Esophagus muscularis mucosa (tissue), 4 donors: ENCODE measurements at regions not wholly inside any gene's neighbourhood (a gene's known extent, or its start where the extent isn't known, plus 50 kb on each side); places are given as distances from the start of the nearest gene placed in this dataset.

Source experiments
- DNase-seq: peaks from one replicate; pipeline ENCODE4 v3.0.0-alpha.2; 2017; ENCODE audit errors: extremely low spot score
- H3K27ac ChIP-seq, 4 donors: fragments of 200-600 bp; sonication (generic); replicated peaks in 1 of 4; 1 replicate in 3 of 4; 2 replicates in 1 of 4; pipeline ENCODE4 v1.5.1; 2016 to 2019; ENCODE audit warnings: mild to moderate bottlenecking in 1 of 4
- H3K27me3 ChIP-seq, 4 donors: fragments of 200-600 bp; sonication (generic); one replicate each; pipeline versions ENCODE4 v1.5.1 to v1.6.0; 2016 to 2019
- H3K36me3 ChIP-seq, 4 donors: fragments of 200-600 bp; sonication (generic); one replicate each; pipeline ENCODE4 v1.5.1; 2016 to 2019
- H3K4me1 ChIP-seq, 4 donors: fragments of 200-600 bp; sonication (generic); one replicate each; pipeline ENCODE4 v1.5.1; 2016 to 2019
- H3K4me3 ChIP-seq, 4 donors: fragments of 200-600 bp; sonication (generic); 1 replicate in 2 of 4; 2 replicates in 2 of 4; pipeline ENCODE4 v1.5.1; 2016 to 2019; ENCODE audit warnings: mild to moderate bottlenecking in 4 of 4, moderate library complexity in 1 of 4
- H3K9me3 ChIP-seq, 4 donors: fragments of 200-600 bp; sonication (generic); 1 replicate in 3 of 4; 2 replicates in 1 of 4; pipeline ENCODE4 v1.5.1; 2016 to 2019
- EP300 ChIP-seq: sonication (generic); formaldehyde crosslinking; IDR thresholded peaks from one replicate; pipeline ENCODE4 v1.6.1; 2017; ENCODE audit warnings: antibody characterized with exemption
- POLR2A ChIP-seq: fragments of 450-650 bp; IDR thresholded peaks from one replicate; pipeline ENCODE4 v1.6.1; 2017; ENCODE audit warnings: antibody characterized with exemption, moderate library complexity, mild to moderate bottlenecking, low read depth
- POLR2AphosphoS5 ChIP-seq, 2 donors: sonication (generic); formaldehyde crosslinking; IDR thresholded peaks; one replicate each; pipeline ENCODE4 v1.6.1; 2017; ENCODE audit warnings: antibody characterized with exemption in 2 of 2
- WGBS: methylation state at CpG from one replicate; pipeline ENCODE4 v1.1.5; 2018; 5-methylcytosine and 5-hydroxymethylcytosine counted together
- intact Hi-C: fragments of 100-400 bp; cut with DNase I; formaldehyde crosslinking; loops from one replicate; pipeline ENCODE4 v1.15.1; 2023
- TF ChIP-seq, protein P1 (sequence below), 3 experiments: fragments of 200-600 bp in 2 of 3; fragments of 450-650 bp in 1 of 3; sonication (generic) in 2 of 3; IDR thresholded peaks; one replicate each; pipeline ENCODE4 v1.5.1; 2017 to 2019; ENCODE audit warnings: antibody characterized with exemption in 3 of 3, mild to moderate bottlenecking in 2 of 3, moderate library complexity in 1 of 3

DNA sequence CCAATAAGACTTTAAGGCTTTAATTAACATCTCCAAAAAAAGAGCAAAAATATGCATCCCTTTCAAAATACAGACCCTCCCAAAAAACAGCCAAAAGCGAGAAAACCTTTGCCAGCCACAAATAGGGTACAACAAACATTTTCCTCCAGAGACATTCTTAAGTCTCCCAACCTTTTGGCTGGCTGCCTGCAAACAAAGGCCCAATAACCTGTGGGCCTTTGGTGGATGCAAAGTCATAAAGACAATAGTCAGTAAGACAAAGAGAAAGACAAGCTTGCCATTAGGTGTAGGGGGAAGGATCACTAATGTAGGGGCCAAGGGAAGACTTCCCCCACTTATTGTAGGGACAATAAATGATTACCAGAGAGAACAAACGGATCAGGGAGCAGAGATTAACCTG, 215.5 kb upstream of the ZFP42 start:
- no peak for DNase-seq
- peaks cover 0 to 9% (median 4%) of the 10 kb centered on the region in 4 donors for H3K9me3 ChIP-seq
- 85% methylated on average over 2 of the region's 2 CpGs for WGBS
- TF ChIP-seq POLR2A (no peak), EP300 (no peak), POLR2AphosphoS5 (IDR thresholded peaks at IDR 0.05) (no peak)
- TF ChIP-seq, protein P1, sequence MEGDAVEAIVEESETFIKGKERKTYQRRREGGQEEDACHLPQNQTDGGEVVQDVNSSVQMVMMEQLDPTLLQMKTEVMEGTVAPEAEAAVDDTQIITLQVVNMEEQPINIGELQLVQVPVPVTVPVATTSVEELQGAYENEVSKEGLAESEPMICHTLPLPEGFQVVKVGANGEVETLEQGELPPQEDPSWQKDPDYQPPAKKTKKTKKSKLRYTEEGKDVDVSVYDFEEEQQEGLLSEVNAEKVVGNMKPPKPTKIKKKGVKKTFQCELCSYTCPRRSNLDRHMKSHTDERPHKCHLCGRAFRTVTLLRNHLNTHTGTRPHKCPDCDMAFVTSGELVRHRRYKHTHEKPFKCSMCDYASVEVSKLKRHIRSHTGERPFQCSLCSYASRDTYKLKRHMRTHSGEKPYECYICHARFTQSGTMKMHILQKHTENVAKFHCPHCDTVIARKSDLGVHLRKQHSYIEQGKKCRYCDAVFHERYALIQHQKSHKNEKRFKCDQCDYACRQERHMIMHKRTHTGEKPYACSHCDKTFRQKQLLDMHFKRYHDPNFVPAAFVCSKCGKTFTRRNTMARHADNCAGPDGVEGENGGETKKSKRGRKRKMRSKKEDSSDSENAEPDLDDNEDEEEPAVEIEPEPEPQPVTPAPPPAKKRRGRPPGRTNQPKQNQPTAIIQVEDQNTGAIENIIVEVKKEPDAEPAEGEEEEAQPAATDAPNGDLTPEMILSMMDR (IDR thresholded peaks at IDR 0.05): no peak
- no peaks in the 10 kb centered on the region for H3K27me3 ChIP-seq
- H3K4me1 ChIP-seq: no peaks in the 10 kb centered on the region
- H3K36me3 ChIP-seq: no peaks in the 10 kb centered on the region
- H3K27ac ChIP-seq: no peak overlapping the region
- no peak overlapping the region for H3K4me3 ChIP-seq
- intact Hi-C loops: no loop called here

DNA sequence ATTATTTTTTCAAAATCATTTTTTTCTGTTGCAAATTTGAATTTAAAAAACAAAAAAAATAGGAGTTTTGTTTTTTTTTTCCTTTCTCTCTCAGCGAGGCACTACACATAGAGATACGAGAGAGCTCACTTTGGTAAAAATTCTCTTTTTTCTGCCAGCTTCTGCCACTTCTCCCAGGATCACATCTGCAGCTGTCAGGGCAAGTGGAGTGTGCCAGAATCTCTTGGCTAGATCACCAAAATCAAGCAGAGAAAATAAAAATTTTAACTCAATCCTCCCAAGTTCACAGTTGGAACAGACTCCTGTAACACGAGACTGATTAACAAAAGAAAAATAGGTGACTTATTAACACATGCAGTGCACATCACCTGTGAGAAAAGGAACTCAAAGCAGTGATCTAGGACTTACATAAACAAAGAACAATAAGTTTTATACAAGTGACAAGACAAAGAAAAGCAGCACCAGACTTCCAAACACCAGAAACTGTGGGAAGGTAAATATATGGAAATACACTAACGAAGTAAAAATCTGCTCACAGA, 213.2 kb upstream of the ZFP42 start:
- Histone ChIP-seq H3K27ac (no peak overlapping the region), H3K4me1 (no peaks in the 10 kb centered on the region), H3K4me3 (no peak overlapping the region), H3K9me3 (peaks cover 0 to 9% (median 4%) of the 10 kb centered on the region in 4 donors), H3K36me3 (no peaks in the 10 kb centered on the region), H3K27me3 (no peaks in the 10 kb centered on the region)
- TF ChIP-seq POLR2A (no peak), EP300 (no peak), POLR2AphosphoS5 (IDR thresholded peaks at IDR 0.05) (no peak)
- TF ChIP-seq, protein P1 (IDR thresholded peaks at IDR 0.05): no peak
- DNase-seq: no peak
- whole genome bisulfite sequencing: 39% methylated on average over 4 of the region's 4 CpGs
- intact Hi-C loops: no loop called here

DNA sequence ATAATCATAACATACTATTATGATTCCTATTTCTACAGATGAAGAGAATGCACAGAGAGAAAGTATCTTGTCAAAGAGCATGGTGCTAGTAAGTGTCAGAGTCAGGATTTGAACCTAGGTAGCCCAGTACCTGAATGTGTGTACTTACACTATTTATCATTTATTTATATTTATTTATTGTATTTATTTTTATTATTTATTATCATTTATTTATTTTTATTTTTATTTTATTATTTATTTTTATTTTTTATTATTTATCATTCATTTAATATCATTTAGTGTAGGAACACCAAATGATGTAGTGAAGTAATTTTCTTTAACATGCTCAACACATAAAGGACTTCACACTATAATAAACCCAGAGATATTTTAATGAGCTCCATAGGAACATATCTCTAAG, 209.4 kb upstream of the ZFP42 start:
- DNase-seq: no peak
- TF ChIP-seq, protein P1 (IDR thresholded peaks at IDR 0.05): no peak
- TF ChIP-seq POLR2AphosphoS5 (IDR thresholded peaks at IDR 0.05) (no peak), EP300 (no peak), POLR2A (no peak)
- H3K4me3 ChIP-seq: no peak overlapping the region

DNA sequence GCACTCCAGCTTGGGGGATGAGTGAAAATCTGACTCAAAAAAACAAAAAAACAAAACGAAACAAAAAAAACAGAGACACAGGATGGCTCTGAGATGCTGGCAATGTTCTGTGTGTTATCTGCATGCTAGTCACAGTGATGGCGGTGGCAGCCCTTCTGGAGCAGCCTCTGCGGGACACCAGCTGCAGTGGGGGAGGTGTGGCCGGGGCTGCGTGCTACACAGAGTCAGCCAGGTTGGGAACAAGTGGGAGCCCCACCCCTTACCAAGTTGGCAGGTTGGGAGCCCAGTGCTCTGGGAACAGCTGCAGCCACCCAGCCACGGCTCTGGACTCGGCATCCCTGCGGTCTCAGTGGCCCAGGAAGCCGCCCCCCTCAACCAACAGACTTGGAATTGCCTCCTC, 206.5 kb upstream of the ZFP42 start:
- no peaks in the 10 kb centered on the region for H3K27me3 ChIP-seq
- intact Hi-C loops: no loop called here
- DNase-seq: no peak
- H3K36me3 ChIP-seq: no peaks in the 10 kb centered on the region
- H3K27ac ChIP-seq: no peak overlapping the region
- TF ChIP-seq, protein P1 (IDR thresholded peaks at IDR 0.05): no peak
- TF ChIP-seq EP300: no peak
- TF ChIP-seq POLR2AphosphoS5 (IDR thresholded peaks at IDR 0.05): no peak
- TF ChIP-seq POLR2A: no peak
- no peak overlapping the region for H3K4me3 ChIP-seq
- H3K4me1 ChIP-seq: no peaks in the 10 kb centered on the region
- 88% methylated on average over 9 of the region's 9 CpGs for WGBS
- H3K9me3 ChIP-seq: peaks cover 0 to 9% (median 3%) of the 10 kb centered on the region in 4 donors

More for the DNA sequence above, 209.4 kb upstream of the ZFP42 start:
- H3K27ac ChIP-seq: no peak overlapping the region
- no peaks in the 10 kb centered on the region for H3K27me3 ChIP-seq
- no peaks in the 10 kb centered on the region for H3K36me3 ChIP-seq
- intact Hi-C loops: no loop called here
- H3K9me3 ChIP-seq: peaks cover 0 to 9% (median 4%) of the 10 kb centered on the region in 4 donors
- no peaks in the 10 kb centered on the region for H3K4me1 ChIP-seq

DNA sequence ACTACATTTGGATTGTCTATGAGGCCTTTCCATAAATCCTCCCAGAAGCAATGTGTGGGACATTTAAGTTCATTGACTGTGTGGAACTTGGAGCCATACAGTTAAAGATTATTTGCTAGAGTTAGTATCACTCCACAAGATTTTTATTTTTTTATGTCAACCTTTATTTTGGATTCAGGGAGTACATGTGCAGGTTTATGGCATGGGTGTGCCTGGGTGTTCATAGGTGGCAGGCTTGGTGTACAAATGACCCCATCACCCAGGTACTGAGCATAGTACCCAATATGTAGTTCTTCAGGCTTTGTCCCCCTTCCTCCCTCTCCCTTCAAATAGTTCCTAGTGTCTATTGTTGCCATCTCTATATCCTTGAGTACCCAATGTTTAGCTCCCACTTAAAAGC, 199.8 kb upstream of the ZFP42 start:
- no peak overlapping the region for H3K4me3 ChIP-seq
- no peaks in the 10 kb centered on the region for H3K27me3 ChIP-seq
- TF ChIP-seq POLR2AphosphoS5 (IDR thresholded peaks at IDR 0.05) (no peak), POLR2A (no peak), EP300 (no peak)
- TF ChIP-seq, protein P1 (IDR thresholded peaks at IDR 0.05): no peak
- peaks cover 0 to 14% (median 8%) of the 10 kb centered on the region in 4 donors for H3K9me3 ChIP-seq
- no peak overlapping the region for H3K27ac ChIP-seq
- intact Hi-C loops: no loop called here
- no peak for DNase-seq
- no peaks in the 10 kb centered on the region for H3K36me3 ChIP-seq
- no peaks in the 10 kb centered on the region for H3K4me1 ChIP-seq
